IMR-90 (cell line): ENCODE measurements at regions not wholly inside any gene's neighbourhood (a gene's known extent, or its start where the extent isn't known, plus 50 kb on each side); places are given as distances from the start of the nearest gene placed in this dataset.

Experiments used
- ATAC-seq: fragments of 200-7000 bp; cut with Tn5 transposase; 2 replicates; pipeline ENCODE4 v1.9.1; 2020; ENCODE audit warnings: low read depth, mild to moderate bottlenecking, moderate library complexity
- BruUV-seq: library from RNA; stranded (reverse); fragments of 400-500 nt; replicated peaks from 2 replicates; lab custom pipeline; 2021; lab: Mats Ljungman, UMichigan
- CTCF ChIA-PET: fragments of 300-600 bp; formaldehyde crosslinking; extraction: SDS; loops from one replicate; lab custom pipeline; 2021; ENCODE audit warnings: antibody characterized with exemption; lab: Yijun Ruan, JAX
- POLR2A ChIA-PET: fragments of 300-600 bp; sonication (Branson Sonifier 250); formaldehyde crosslinking; loops from one replicate; lab custom pipeline; 2022; ENCODE audit warnings: antibody characterized with exemption; ENCODE audit not compliant: unreplicated experiment; lab: Charles Lee
- DNase-seq: peaks from one replicate; pipeline ENCODE4 v3.0.0; 2013
- H2AFZ ChIP-seq: replicated peaks from 2 replicates; pipeline ENCODE3; 2013; ENCODE audit warnings: low read length, mild to moderate bottlenecking; ENCODE audit not compliant: poor library complexity
- H2AK5ac ChIP-seq: 2 replicates; pipeline ENCODE4 v1.6.1; 2013; ENCODE audit warnings: low read depth, low read length, inconsistent platforms
- H2AK9ac ChIP-seq: replicated peaks from 2 replicates; pipeline ENCODE3; 2013; ENCODE audit warnings: mild to moderate bottlenecking, low read depth, low read length, moderate library complexity; ENCODE audit not compliant: poor library complexity
- H2BK120ac ChIP-seq: 2 replicates; pipeline ENCODE4 v1.6.1; 2013; ENCODE audit warnings: low read depth, low read length, inconsistent platforms
- H2BK15ac ChIP-seq: 3 replicates; pipeline ENCODE4 v1.6.1; 2013; ENCODE audit warnings: low read depth, low read length, inconsistent platforms
- H2BK20ac ChIP-seq: 2 replicates; pipeline ENCODE4 v1.6.1; 2013; ENCODE audit warnings: low read depth, mild to moderate bottlenecking, inconsistent platforms, low read length, moderate library complexity
- H2BK5ac ChIP-seq: 2 replicates; pipeline ENCODE4 v1.6.1; 2013; ENCODE audit warnings: mild to moderate bottlenecking, low read depth, low read length, inconsistent platforms; ENCODE audit not compliant: poor library complexity, severe bottlenecking
- H3K14ac ChIP-seq: replicated peaks from 2 replicates; pipeline ENCODE4 v1.6.1; 2013; ENCODE audit warnings: low read depth, low read length, inconsistent platforms
- H3K18ac ChIP-seq: 2 replicates; pipeline ENCODE4 v1.6.1; 2013; ENCODE audit warnings: low read depth, low read length, control low read depth
- H3K23ac ChIP-seq: 2 replicates; pipeline ENCODE4 v1.6.1; 2013; ENCODE audit warnings: low read depth, low read length, inconsistent platforms
- H3K27ac ChIP-seq: 2 replicates; pipeline ENCODE4 v1.5.1; 2013; ENCODE audit warnings: mild to moderate bottlenecking, control low read depth, low read length; ENCODE audit not compliant: insufficient read depth
- H3K27me3 ChIP-seq: 2 replicates; pipeline ENCODE4 v1.6.1; 2013; ENCODE audit warnings: low read length; ENCODE audit not compliant: control insufficient read depth, insufficient read depth
- H3K36me3 ChIP-seq: 2 replicates; pipeline ENCODE4 v1.6.1; 2013; ENCODE audit warnings: low read length, mixed read lengths; ENCODE audit not compliant: control insufficient read depth, insufficient read depth
- H3K4ac ChIP-seq: 2 replicates; pipeline ENCODE4 v1.6.1; 2013; ENCODE audit warnings: low read depth, low read length, inconsistent platforms
- H3K4me1 ChIP-seq: 2 replicates; pipeline ENCODE4 v1.6.1; 2013; ENCODE audit warnings: low read length, mixed read lengths; ENCODE audit not compliant: control insufficient read depth, insufficient read depth
- H3K4me2 ChIP-seq: 2 replicates; pipeline ENCODE4 v1.6.1; 2013; ENCODE audit warnings: low read depth, mild to moderate bottlenecking, control low read depth, low read length, moderate library complexity
- H3K4me3 ChIP-seq: 2 replicates; pipeline ENCODE4 v1.5.1; 2013; ENCODE audit warnings: low read depth, mild to moderate bottlenecking, control low read depth, low read length, moderate library complexity; ENCODE audit not compliant: insufficient read depth
- H3K56ac ChIP-seq: 2 replicates; pipeline ENCODE4 v1.6.1; 2013; ENCODE audit warnings: low read length, inconsistent platforms; ENCODE audit not compliant: insufficient read depth; ENCODE audit errors: extremely low read depth
- H3K79me1 ChIP-seq, 2 experiments: 2 replicates each; pipeline ENCODE4 v1.6.1; 2013; ENCODE audit warnings: low read length in 2 of 2, inconsistent platforms in 1 of 2, low read depth in 1 of 2
- H3K9ac ChIP-seq: 2 replicates; pipeline ENCODE4 v1.6.1; 2013; ENCODE audit warnings: low read depth, low read length, control low read depth
- H3K9me1 ChIP-seq: 2 replicates; pipeline ENCODE4 v1.6.1; 2013; ENCODE audit warnings: low read length, inconsistent platforms; ENCODE audit not compliant: insufficient read depth
- H3K9me3 ChIP-seq: 2 replicates; pipeline ENCODE4 v1.6.1; 2013; ENCODE audit warnings: low read length; ENCODE audit not compliant: control insufficient read depth, insufficient read depth
- H4K20me1 ChIP-seq: 2 replicates; pipeline ENCODE4 v1.6.1; 2013; ENCODE audit warnings: low read length, inconsistent platforms; ENCODE audit not compliant: insufficient read depth
- H4K5ac ChIP-seq: 2 replicates; pipeline ENCODE4 v1.6.1; 2013; ENCODE audit warnings: mild to moderate bottlenecking, low read depth, low read length, control low read depth
- H4K8ac ChIP-seq, 2 experiments: 2 replicates each; pipeline ENCODE4 v1.6.1; 2013; ENCODE audit warnings: low read depth in 2 of 2, low read length in 2 of 2, control low read depth in 1 of 2, inconsistent platforms in 1 of 2
- H4K91ac ChIP-seq: 2 replicates; pipeline ENCODE4 v1.6.1; 2013; ENCODE audit warnings: low read depth, low read length, inconsistent platforms; ENCODE audit not compliant: insufficient read depth
- CEBPB ChIP-seq: IDR thresholded peaks from 2 replicates; pipeline ENCODE4 v1.6.1; 2012; ENCODE audit warnings: low read depth, low read length, improper control_type of control experiment
- MAZ ChIP-seq: IDR thresholded peaks from 2 replicates; pipeline ENCODE4 v1.6.1; 2012; ENCODE audit warnings: low read depth, mild to moderate bottlenecking, low read length, improper control_type of control experiment, moderate library complexity, borderline replicate concordance
- WGBS, 2 experiments: methylation state at CpG; one replicate each; pipeline versions ENCODE4 v1.1.5 to v1.1.7; 2013; ENCODE audit warnings: missing lambda C conversion rate in 2 of 2; ENCODE audit not compliant: insufficient read length in 1 of 2; ENCODE audit errors: extremely low coverage in 2 of 2; 5-methylcytosine and 5-hydroxymethylcytosine counted together
- dilution Hi-C: fragments of 300-500 bp; cut with HindIII; formaldehyde crosslinking; loops from one replicate; pipeline ENCODE4 v1.14.3; 2018; ENCODE audit warnings: low sequenced_read_pairs; ENCODE audit not compliant: unreplicated experiment
- in situ Hi-C: fragments of 300-500 bp; cut with MboI; formaldehyde crosslinking; loops from 3 replicates; pipeline ENCODE4 v1.14.3; 2019; ENCODE audit warnings: low sequenced_read_pairs, inconsistent platforms, mixed read lengths
- intact Hi-C: fragments of 100-400 bp; cut with micrococcal nuclease; formaldehyde crosslinking; loops from 2 replicates; pipeline ENCODE4 v1.10.0; 2022

- Histone ChIP-seq H4K8ac (no peak overlapping the region), H3K36me3 (no peaks in the 10 kb centered on the region), H2AK5ac (no peak overlapping the region), H3K56ac (no peak overlapping the region), H3K9me1 (no peaks in the 10 kb centered on the region), H3K18ac (no peak overlapping the region), H3K14ac (no peak overlapping the region), H3K9me3 (no peaks in the 10 kb centered on the region), H2BK20ac (no peak overlapping the region), H4K20me1 (no peaks in the 10 kb centered on the region), H3K4ac (no peak overlapping the region), H3K4me1 (no peaks in the 10 kb centered on the region), H2BK120ac (no peak overlapping the region), H3K27ac (no peak overlapping the region), H4K91ac (no peak overlapping the region), H4K5ac (no peak overlapping the region), H3K4me2 (no peak overlapping the region), H3K23ac (no peak overlapping the region), H3K9ac (no peak overlapping the region), H2BK15ac (no peak overlapping the region), H2BK5ac (no peak overlapping the region), H3K79me1 (no peaks in the 10 kb centered on the region), H3K27me3 (no peaks in the 10 kb centered on the region), H2AFZ (no peak overlapping the region), H2AK9ac (no peak overlapping the region), H3K4me3 (no peak overlapping the region)
- BruUV-seq: no TSS peak
- dilution Hi-C loops: no loop called here
- ChIA-PET CTCF (no interaction called here), POLR2A (no interaction called here)
- ATAC-seq (no peak), DNase-seq (no peak)
- TF ChIP-seq MAZ: no peak
- peak; percentile 87 for TF ChIP-seq CEBPB
- intact Hi-C loops: no loop called here
- in situ Hi-C loops: no loop called here
- WGBS, 2 experiments: no CpG with 5 or more reads among the region's 2 CpGs
Observed at GRCh38 chr3:178044320-178044719, 491.9 kb upstream of the KCNMB2 start.
